Iris pigment epithelial cell (primary cell): ENCODE measurements at regions not wholly inside any gene's neighbourhood (a gene's known extent, or its start where the extent isn't known, plus 50 kb on each side); places are given as distances from the start of the nearest gene placed in this dataset.
"Not testable (repeated sequence)": the region's sequence is repeated elsewhere in the genome, so short reads cannot be mapped to it uniquely, and the experiment has no call there.

Experiments used
- DNase-seq: peaks from one replicate; pipeline ENCODE4 v3.0.0-alpha.2; 2011; ENCODE audit warnings: low read depth

- no peak for DNase-seq
These were observed 181.2 kb upstream of the SMAD3 start for GRCh38 chr15:66884115-66884622.

DNA sequence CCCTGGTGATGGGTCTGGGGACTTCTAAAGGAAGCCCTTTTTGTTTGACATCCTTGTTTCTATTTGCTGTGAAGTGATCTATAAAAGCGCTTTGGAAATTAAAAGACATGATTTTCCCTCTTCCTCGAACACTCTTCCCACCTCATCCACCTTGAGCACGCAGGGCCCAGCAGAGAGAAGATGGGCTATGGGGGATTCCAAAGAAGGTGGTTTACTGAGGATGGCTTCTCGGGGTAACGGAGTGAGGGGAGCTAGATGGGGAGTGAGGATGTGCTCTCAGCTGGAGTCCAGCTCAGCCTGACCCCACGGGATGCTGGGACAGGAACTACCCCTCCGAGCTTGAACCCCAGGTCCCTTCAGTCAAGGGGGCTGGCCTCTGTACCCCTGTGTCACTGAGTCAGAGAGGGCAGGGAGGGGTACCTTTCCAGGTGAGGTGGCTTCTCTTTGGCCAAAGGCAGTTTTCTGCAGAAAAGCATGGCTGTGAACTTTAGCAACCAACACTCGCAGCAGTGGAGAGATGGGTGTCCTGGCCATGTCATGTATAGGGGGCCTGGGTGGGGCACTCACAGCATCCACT is 180.7 kb upstream of the SMAD3 start:
- no peak for DNase-seq

GRCh38 chr15:66885281-66885915 is 180.0 kb upstream of the SMAD3 start:
- no peak for DNase-seq

DNA sequence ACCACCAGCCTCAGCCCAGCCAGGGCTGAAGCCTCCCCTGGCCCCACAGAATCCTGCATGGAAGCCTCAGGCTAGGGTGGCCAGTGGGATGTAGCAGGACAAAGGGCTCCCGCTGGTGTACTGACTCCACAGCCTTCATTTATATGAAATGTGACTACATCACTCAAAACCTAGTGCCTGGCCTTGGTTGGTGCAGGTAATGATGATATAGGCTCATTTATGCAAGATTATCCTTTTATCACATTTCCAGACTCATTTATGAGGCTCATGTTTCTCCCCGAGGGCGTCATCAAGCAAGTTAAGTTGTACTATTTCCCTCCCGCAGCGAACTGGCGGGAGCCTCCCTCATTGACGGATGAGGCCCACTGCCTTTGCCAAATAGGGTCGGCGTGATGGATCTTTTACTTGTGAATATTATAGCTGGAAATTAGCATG is 179.1 kb upstream of the SMAD3 start:
- no peak for DNase-seq

DNA sequence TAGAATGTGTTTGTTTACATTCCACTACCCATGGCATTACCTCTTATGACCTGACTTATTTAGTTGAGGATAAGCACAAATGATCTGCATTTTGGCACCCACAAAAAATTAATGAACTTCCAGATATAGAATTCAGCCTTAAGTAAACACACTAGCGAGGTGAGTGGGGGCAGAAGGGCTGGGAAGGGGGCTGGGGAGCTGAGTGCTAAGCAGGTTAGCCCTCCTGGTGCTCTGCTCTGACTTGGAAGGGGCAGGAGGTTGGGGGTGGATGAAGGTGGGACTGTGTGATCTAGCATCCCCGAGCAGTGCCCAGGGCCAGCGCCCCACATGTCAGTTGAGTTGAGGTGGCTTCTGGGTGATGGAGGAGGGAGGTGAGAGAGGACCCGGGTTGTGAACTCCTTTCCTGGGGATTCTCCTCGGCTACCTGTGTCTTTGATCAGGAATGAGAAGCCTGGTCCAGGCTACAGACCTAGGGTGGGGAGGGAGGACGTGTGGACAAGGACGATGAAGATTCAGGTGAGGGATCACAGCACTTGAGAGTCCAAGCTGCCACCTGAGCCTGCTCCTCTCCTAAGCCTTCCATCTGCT is 178.6 kb upstream of the SMAD3 start:
- DNase-seq, result no peak

- not testable (repeated sequence) for DNase-seq
These were observed 176.1 kb upstream of the SMAD3 start for GRCh38 chr15:66889298-66889697.

DNA sequence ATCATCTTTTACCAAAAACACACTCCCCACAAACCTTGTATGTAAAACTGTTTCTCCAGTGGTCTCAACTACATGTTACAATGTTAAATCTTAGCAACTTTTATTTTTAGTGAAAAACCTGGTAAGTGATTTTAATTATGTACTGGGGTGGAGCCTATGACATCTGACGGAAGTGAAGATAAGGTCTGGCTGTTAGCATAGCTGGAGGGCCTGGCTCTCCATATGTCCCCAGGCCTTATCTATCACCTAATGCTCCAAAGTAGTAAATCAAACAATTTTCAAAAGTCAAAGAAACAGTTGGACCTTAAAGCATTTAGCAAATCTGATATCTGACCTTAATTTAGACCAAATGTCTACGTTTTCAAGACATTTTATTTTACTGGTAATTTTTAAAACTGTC is 173.6 kb upstream of the SMAD3 start:
- DNase-seq, result no peak

GRCh38 chr15:66893294-66893693 is 172.1 kb upstream of the SMAD3 start:
- no peak for DNase-seq

DNA sequence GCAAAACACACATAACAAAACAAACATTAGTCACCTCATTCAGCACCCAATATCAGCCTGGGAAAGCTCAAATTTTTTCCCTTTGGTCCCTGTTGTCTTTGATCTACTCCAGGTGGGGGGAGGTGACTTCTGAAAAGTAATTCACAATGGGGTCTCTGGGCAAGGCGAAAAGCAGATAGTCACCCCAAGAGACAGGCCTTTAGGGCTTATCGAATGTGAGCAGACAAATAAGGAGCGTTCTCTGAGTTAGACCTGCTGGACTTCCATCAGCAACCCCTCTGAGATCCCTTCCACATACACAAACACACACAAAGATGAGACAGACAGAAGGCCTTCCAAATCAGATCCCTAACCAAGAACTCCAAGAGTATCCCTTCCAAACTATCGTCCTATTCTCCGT is 171.0 kb upstream of the SMAD3 start:
- DNase-seq, result no peak

DNA sequence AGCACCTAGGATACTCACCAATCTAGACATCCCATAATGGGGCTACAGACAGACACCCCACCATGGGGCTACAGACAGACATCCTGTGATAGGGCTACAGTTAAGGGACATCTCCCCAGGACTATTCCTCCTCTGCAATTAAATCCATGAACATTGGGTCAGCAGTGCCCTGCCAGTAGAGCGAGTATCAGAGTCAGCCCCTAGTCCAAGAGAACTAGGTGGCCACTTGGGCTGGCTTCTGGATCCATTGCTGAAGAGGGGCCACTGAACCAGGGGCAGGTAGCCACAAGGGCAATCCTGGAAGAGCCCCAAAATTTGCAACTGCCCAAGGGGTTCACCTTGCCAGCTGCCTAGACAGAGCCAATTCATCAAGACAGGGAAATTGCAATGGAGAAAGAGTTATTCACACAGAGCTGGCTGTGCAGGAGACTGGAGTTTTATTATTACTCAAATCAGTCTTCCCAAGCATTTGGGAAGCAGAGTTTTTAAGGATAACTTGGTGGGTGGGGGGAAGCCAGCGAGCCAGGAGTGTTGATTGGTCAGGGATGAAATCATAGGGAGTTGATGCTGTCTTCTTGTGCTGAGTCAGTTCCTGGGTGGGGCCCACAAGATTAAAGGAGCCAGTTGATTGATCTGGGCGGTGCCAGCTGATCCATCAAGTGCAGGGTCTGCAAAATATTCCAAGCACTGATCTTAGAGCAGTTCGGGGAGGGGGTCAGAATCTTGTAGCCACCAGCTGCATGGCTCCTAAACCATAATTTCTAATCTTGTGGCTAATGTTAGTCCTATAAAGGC is 170.2 kb upstream of the SMAD3 start:
- DNase-seq, result peak; percentile 10

GRCh38 chr15:66895794-66896453 is 169.5 kb upstream of the SMAD3 start:
- no peak for DNase-seq

GRCh38 chr15:66896611-66897010 is 168.8 kb upstream of the SMAD3 start:
- DNase-seq, result no peak

GRCh38 chr15:66897416-66897815 is 168.0 kb upstream of the SMAD3 start:
- no peak for DNase-seq

GRCh38 chr15:66897971-66898370 is 167.4 kb upstream of the SMAD3 start:
- DNase-seq, result no peak

DNA sequence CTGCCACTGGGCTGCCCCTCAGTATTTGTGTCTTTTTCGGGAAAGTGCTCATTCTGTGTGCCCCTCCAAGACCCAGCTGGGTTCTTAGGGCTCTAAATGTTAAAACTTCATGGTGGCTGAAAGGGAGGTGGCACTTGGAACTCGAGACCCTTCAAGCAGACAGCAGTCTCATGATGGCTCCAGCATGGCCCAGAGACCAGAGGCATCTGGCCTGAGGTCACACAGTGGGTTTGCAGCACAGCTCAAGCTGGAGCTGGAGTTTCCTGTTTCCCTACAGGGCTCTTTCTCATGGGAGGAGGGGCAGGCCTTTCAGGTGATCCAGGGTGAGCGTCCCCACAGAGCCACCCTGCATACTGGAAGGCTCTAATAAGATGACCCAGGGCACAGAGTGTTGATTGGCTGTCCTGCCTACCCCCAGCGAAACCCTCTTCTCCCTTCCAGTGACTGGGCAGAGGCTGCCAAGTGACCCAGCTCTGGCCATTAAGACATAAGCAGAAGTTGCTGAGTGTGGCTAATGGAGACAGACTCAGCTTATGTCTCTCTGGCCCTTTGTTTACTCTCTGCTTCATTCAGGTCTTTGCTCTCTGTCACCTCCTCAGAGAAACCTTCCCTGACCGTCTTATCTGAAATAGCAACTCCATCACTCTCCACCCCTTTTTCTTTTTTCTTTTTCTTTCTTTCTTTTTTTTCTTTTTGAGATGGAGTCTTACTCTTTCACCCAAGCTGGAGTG is 166.6 kb upstream of the SMAD3 start:
- DNase-seq, result no peak

DNA sequence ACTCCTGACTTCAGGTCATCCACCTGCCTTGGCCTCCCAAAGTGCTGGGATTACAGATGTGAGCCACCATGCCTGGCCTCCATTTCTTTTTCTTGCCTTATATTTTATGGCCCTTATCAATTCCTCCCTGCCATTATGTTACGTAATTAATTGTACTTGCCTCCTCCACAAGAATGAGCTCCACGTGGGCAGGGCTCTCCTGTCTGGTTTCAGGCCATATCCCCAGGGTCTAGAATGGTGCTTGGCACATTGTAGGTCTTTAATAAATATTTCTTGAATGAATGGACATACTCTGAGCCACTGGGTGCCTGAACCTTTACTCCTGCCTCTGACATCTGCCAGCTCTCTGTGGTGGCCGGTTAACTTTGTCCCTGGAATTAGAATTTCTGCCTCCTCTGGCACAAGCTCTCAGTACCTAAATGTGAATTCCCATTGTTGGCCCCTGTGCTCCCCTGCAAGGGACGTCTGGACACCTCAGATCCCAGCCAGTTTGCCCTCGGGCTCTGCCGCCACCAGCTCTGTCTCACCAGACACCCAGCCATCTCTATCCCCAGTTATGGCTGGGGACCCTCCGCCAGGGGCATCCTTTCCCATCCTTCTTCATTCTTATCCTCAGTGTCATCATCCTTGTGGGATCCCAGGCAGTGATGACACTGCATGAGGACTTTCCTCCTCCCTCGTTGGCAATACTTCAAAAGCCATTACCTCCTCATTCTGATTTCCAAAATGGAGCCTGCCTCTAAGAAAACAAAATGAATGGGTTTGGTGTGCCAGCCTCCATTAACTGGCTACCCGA is 165.6 kb upstream of the SMAD3 start:
- DNase-seq, result no peak

DNA sequence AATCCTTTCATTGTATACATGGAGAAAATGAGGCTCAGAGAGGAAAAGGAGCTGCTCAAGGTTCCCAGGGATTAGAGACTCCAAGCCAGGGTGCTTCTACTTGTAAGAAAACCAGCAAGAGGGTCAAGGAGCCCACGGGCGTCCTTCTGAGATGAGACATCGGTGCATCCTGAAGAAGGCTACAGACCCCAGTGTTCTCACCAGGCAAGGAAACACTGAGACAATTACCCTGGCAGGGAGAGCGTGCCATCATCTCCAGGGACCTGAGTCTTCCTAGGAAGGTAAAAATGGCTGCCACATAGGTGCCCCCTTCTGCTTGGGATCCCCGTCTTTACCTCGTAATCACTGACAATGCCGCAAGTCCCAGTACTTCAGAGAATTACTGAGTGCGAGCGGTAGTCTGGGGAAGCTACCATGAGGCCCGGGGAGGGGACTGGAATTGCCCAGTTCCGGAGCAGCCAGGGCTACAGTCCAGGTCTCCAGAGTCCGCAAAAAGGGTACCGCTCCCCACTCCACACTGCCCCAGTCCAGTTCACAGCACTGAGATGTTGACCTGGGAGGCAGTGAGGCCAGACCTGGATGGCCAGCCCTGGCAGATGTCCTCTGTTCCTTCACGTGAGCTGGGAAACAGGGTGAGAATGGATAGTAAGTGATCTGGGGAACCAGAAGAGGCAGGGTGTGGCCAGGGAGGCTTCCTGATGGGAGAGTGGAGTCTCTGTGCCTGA is 164.7 kb upstream of the SMAD3 start:
- no peak for DNase-seq

- DNase-seq, result peak; percentile 52
These were observed 163.9 kb upstream of the SMAD3 start for GRCh38 chr15:66901336-66902100.

DNA sequence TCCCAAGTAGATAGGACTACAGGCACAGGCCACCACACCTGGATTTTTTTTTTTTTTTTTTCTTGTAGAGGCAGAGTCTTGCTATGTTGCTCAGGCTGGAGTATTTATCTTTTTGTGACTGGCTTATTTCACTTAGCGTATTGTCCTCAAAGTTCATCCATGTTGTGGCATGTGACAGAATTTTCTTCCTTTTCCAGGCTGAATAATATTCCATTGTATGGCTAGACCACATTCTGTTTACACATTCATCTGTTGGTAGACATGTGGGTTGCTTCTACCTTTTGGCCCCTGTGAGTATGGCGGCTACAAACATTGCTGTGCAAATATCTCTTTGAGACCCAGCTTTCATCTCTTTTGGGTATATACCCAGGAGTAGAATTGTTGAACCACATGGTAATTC is 160.2 kb upstream of the SMAD3 start:
- no peak for DNase-seq
